ENCODE measurements at regions not wholly inside any gene's neighbourhood (a gene's known extent, or its start where the extent isn't known, plus 50 kb on each side); places are given as distances from the start of the nearest gene placed in this dataset.
A peak's percentile ranks its signal among the peaks of the same experiment; 100 is the strongest.
"Not testable (repeated sequence)": the region's sequence is repeated elsewhere in the genome, so short reads cannot be mapped to it uniquely, and the experiment has no call there.

DNA sequence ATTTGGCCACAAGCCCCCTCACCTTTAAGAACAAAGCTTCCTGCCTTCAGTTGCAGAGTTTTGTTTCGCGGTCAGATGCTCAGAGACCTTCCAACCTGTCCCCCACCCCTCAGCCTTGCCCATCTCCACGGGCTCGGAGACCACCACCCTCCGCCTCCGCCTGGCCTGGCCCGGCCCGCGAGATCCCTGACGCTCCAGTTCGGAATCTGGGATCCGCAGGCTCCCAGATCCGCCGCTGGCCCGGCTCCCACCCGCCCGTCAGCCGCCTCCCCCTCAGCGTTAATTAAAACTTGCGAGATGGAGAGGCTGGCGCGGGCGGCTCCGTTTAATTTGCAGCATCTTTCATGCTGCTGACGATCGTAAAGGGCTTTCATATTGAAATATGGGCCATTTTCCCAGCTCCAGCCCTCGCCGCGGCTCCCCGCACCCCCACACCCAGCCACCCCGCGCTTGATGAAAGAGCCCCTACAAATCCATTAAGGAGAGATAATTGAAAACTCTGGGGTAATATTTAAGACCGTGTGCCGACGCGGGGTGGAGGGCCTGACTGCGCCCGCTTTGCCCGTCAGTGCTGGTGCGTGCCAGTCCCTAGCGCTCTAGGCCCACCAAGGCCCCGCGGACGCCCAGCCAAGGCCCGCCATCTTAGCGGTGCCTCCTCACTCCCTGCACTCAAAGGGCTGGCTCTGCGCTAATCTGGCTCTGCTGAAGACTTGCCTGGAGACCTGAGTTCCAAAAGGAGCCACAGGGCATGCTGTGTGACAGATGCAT is 940.7 kb upstream of the DEFB115 start:
- not testable (repeated sequence) for H3K4me2 ChIP-seq (ENCODE audit: low read depth, low read length, poor library complexity, severe bottlenecking); H3F3A ChIP-seq (ENCODE audit: low read depth); H3K4me1 ChIP-seq (ENCODE audit: insufficient read depth, low read length, poor library complexity, severe bottlenecking); H3K4me3 ChIP-seq (ENCODE audit: low read length, poor library complexity, severe bottlenecking); H3K27me3 ChIP-seq (ENCODE audit: insufficient read depth, low read length, poor library complexity, severe bottlenecking); H3K79me2 ChIP-seq (ENCODE audit: insufficient read depth, low read length); H2AFZ ChIP-seq (ENCODE audit: low read length); H3K9ac ChIP-seq (ENCODE audit: low read depth, low read length, poor library complexity, severe bottlenecking); H3K36me3 ChIP-seq (ENCODE audit: insufficient read depth, low read length); H3K9me3 ChIP-seq (ENCODE audit: insufficient read depth, low read depth, low read length); H4K20me1 ChIP-seq (ENCODE audit: insufficient read depth, low read length, poor library complexity, severe bottlenecking); H3K9me2 ChIP-seq (replicated peaks; ENCODE audit: low read depth, low read length)

DNA sequence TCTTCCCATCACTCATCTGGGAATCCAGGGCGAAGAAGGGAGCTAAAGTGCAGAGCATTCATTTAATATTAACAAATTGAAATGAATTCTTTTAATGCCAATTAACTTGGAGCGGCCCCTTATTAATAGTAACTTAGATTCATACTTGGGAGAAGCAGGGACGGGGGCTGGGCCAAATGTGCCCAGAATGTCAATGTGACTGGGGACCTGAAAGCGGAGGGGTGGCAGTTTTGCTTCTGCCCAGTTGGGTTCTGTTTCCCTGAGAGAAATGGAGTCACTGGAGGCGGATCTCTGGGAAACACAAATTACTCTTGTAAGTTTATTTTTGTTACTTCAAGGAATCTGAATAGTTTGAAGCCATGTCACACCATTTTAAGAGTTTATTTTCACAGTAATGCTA is 923.7 kb upstream of the DEFB115 start:
- not testable (repeated sequence) for H3K9ac ChIP-seq (ENCODE audit: low read depth, low read length, poor library complexity, severe bottlenecking); H3K4me2 ChIP-seq (ENCODE audit: low read depth, low read length, poor library complexity, severe bottlenecking); H3K27me3 ChIP-seq (ENCODE audit: insufficient read depth, low read length, poor library complexity, severe bottlenecking); H3K9me2 ChIP-seq (replicated peaks; ENCODE audit: low read depth, low read length); H3K4me1 ChIP-seq (ENCODE audit: insufficient read depth, low read length, poor library complexity, severe bottlenecking); H3K4me3 ChIP-seq (ENCODE audit: low read length, poor library complexity, severe bottlenecking); H3K9me3 ChIP-seq (ENCODE audit: insufficient read depth, low read depth, low read length); H4K20me1 ChIP-seq (ENCODE audit: insufficient read depth, low read length, poor library complexity, severe bottlenecking); H3K36me3 ChIP-seq (ENCODE audit: insufficient read depth, low read length); H3K79me2 ChIP-seq (ENCODE audit: insufficient read depth, low read length); H3F3A ChIP-seq (ENCODE audit: low read depth); H2AFZ ChIP-seq (ENCODE audit: low read length)

DNA sequence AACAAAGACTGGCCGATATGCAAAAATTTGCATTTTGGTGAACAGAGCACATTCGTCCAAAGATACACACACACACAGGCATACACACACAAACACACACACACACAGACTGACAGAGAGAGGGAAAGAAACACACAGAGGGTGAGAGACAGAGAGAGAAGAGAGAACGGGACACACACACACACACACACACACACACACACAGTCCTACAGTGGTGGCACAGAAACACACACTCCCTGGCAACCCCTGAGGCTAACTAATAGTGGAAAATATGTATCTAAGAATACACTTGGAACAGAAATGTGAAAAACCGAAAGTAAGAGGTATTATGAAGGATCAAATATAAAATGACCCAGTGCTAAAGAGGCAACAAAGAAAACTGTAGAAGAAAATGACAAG is 919.9 kb upstream of the DEFB115 start:
- H3K36me3 ChIP-seq (ENCODE audit: insufficient read depth, low read length); H3F3A ChIP-seq (ENCODE audit: low read depth); H2AFZ ChIP-seq (ENCODE audit: low read length); H3K4me2 ChIP-seq (ENCODE audit: low read depth, low read length, poor library complexity, severe bottlenecking); H3K4me3 ChIP-seq (ENCODE audit: low read length, poor library complexity, severe bottlenecking); H3K9me3 ChIP-seq (ENCODE audit: insufficient read depth, low read depth, low read length); H3K27me3 ChIP-seq (ENCODE audit: insufficient read depth, low read length, poor library complexity, severe bottlenecking); H3K4me1 ChIP-seq (ENCODE audit: insufficient read depth, low read length, poor library complexity, severe bottlenecking); H4K20me1 ChIP-seq (ENCODE audit: insufficient read depth, low read length, poor library complexity, severe bottlenecking); H3K9ac ChIP-seq (ENCODE audit: low read depth, low read length, poor library complexity, severe bottlenecking); H3K9me2 ChIP-seq (replicated peaks; ENCODE audit: low read depth, low read length); H3K79me2 ChIP-seq (ENCODE audit: insufficient read depth, low read length): not testable (repeated sequence)

DNA sequence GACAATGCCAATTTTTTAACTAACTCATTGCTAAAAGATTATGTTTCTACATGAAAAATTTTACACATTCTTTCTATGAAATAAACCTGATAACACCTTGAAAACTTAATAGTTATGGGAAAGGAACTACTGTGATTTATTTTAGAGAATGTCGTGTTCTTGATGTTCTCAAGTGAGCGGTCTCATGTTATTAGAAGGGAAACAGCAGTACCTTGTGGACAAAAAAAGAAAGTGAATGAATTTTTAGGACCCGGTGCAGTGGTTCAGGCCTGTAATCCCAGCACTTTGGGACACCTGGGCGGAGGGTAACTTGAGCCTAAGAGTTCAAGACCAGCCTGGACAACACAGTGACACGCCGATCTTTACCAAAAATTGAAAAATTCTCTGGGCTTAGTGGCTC is 908.5 kb upstream of the DEFB115 start:
- not testable (repeated sequence) for H3K9ac ChIP-seq (ENCODE audit: low read depth, low read length, poor library complexity, severe bottlenecking)
- TF ChIP-seq, protein P1, sequence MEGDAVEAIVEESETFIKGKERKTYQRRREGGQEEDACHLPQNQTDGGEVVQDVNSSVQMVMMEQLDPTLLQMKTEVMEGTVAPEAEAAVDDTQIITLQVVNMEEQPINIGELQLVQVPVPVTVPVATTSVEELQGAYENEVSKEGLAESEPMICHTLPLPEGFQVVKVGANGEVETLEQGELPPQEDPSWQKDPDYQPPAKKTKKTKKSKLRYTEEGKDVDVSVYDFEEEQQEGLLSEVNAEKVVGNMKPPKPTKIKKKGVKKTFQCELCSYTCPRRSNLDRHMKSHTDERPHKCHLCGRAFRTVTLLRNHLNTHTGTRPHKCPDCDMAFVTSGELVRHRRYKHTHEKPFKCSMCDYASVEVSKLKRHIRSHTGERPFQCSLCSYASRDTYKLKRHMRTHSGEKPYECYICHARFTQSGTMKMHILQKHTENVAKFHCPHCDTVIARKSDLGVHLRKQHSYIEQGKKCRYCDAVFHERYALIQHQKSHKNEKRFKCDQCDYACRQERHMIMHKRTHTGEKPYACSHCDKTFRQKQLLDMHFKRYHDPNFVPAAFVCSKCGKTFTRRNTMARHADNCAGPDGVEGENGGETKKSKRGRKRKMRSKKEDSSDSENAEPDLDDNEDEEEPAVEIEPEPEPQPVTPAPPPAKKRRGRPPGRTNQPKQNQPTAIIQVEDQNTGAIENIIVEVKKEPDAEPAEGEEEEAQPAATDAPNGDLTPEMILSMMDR (conservative IDR thresholded peaks at IDR 0.05; ENCODE audit: low read length): peak; percentile 42

More for the DNA sequence above, 908.5 kb upstream of the DEFB115 start:
- H2AFZ ChIP-seq (ENCODE audit: low read length); H3K4me3 ChIP-seq (ENCODE audit: low read length, poor library complexity, severe bottlenecking); H3K4me1 ChIP-seq (ENCODE audit: insufficient read depth, low read length, poor library complexity, severe bottlenecking); H3K27me3 ChIP-seq (ENCODE audit: insufficient read depth, low read length, poor library complexity, severe bottlenecking); H3K9me2 ChIP-seq (replicated peaks; ENCODE audit: low read depth, low read length); H3K9me3 ChIP-seq (ENCODE audit: insufficient read depth, low read depth, low read length); H3K79me2 ChIP-seq (ENCODE audit: insufficient read depth, low read length); H3K4me2 ChIP-seq (ENCODE audit: low read depth, low read length, poor library complexity, severe bottlenecking); H4K20me1 ChIP-seq (ENCODE audit: insufficient read depth, low read length, poor library complexity, severe bottlenecking); H3K36me3 ChIP-seq (ENCODE audit: insufficient read depth, low read length); H3F3A ChIP-seq (ENCODE audit: low read depth): not testable (repeated sequence)
